ENCODE measurements at regions not wholly inside any gene's neighbourhood (a gene's known extent, or its start where the extent isn't known, plus 50 kb on each side); places are given as distances from the start of the nearest gene placed in this dataset.

- TF ChIP-seq POLR2A (IDR thresholded peaks at IDR 0.05) (no peak), CTCF (IDR thresholded peaks at IDR 0.05) (no peak)
Measured at GRCh38 chr1:199150756-199151155, 511.9 kb downstream of the PTPRC start.

Data from thyroid gland (tissue), 4 donors.